ENCODE measurements at regions not wholly inside any gene's neighbourhood (a gene's known extent, or its start where the extent isn't known, plus 50 kb on each side); places are given as distances from the start of the nearest gene placed in this dataset.

DNA sequence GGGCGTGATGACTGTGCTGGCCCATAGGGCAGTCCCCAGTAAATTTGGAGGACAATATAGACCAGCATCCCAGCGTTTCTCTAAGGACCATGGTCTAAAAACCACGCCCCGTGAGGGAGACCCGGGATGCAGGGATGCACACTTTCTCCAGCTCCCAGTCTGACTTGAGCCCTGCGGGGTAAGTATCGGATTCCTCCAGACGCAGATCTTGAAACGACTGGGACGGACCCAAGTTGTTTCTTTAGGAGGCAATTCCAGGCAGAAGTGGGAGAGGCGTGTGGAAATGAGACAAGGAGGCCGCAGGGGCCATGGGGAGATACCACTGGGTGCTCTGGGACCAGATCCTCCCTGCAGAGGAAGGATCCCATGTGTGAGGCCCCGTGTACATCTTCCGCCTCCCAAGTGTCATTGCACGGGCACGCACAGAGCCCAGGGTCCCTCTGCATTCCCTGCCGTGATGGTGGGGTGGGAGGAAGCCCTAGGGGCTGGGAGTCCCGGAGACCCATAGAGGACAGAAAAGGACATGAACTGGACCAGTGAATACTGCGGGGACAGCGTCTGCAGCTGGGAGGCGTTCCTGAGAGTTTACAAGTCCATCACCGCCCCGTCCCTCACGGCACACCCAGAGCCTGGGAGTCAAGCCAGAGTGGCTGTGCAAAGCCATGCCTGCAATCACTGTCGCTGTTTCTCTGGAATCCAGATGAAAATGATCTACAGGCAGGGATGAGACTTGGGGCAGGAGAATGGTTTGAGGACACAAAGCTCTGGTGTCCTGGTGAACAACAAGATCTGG lies 522.9 kb downstream of the CDH26 start:
- DNase-seq (ENCODE audit: low read depth), result no peak

DNA sequence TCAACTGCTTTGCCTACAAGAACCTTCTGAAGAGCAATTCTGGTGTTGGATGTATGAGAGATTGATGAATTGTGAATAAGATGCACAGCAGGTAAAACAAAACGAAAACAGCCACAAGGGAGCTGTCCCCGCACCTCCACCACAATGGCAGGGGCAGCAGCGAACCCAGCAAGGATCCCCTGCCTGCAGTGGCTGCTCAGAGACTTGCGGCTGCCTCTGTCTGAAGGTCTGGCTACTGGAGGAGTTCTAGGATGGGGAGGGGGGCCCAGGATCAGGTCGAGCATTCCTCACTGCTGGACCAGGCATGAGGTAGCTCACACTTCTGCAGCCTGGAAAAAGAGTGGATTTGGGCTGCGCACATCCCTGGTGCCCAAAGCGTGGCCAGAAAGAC lies 523.5 kb downstream of the CDH26 start:
- DNase-seq (ENCODE audit: low read depth), result no peak

DNA sequence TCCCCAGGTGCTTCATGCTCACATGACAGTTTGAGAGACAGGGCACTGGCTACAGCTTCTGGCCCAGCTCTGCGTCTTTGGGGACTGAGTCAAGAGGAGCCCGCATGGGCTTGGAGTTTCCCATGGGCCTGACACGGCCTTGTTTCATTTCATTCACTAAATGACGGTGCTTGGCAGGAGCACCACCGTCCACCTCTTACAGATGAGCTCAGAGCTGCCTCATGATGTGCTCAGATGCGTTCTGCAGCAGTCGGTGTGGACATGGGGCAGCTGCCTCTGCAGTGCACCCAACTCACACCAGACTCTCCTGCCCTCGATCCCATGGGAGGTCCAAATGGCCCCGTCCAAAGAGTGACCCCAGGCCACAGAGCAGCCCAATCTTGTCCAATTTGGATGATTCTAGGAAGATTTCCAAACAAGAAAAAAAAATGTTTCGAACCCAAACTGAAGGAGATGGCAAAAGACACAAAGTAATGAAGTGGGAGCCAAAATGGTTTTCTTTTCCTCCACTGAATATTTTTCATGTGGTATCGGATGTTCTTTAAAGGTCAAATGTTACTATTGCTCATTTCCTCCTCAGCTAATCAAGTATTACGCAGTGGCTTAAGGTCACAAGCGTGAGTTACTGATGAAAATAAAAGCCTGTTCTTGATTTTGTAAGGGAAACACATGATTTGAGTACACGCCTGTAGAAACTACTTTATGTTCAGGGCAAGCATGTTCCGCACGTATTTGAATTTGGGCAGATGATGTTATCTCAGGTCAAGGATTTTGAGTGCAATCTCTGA lies 524.2 kb downstream of the CDH26 start:
- DNase-seq (ENCODE audit: low read depth), result no peak

DNA sequence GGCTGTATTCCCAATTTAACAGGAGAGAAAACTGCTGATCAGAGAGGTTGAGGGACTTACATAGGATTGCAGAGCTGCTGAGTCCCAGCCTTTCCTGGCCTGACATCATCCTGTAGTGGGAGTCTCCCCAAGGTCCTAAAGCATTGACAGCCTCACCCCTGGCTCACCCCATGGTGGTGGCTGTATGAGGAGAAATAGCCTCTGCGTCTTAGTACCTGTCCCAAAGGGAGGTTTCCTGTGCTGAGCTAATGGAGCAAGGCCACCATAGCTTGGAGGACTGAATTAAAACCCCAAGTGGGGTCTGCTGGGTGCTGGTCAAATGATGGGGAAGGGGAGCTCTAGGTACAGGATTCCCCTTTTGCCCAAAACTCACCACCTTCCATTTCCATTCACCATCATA lies 525.1 kb downstream of the CDH26 start:
- no peak for DNase-seq (ENCODE audit: low read depth)

DNA sequence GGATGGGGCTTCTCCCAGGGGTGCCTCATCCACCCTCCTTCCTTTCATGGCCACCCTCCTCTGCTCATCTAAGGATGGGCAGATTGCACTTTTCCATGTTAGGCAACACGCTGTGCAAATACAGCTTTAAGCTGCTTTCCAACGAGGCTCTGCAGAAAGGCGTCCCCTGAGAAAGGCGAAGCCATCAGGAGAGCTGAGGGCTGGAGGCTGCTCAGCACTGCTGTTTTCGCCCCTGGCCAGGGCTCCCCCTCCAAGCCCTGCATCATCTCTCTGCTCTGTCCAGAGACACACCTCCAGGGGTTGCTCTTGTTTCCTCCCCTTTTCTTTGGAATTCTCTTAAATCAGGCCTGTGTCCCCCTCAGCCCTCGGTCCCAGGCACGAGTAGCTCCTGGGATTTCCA lies 526.1 kb downstream of the CDH26 start:
- no peak for DNase-seq (ENCODE audit: low read depth)

DNA sequence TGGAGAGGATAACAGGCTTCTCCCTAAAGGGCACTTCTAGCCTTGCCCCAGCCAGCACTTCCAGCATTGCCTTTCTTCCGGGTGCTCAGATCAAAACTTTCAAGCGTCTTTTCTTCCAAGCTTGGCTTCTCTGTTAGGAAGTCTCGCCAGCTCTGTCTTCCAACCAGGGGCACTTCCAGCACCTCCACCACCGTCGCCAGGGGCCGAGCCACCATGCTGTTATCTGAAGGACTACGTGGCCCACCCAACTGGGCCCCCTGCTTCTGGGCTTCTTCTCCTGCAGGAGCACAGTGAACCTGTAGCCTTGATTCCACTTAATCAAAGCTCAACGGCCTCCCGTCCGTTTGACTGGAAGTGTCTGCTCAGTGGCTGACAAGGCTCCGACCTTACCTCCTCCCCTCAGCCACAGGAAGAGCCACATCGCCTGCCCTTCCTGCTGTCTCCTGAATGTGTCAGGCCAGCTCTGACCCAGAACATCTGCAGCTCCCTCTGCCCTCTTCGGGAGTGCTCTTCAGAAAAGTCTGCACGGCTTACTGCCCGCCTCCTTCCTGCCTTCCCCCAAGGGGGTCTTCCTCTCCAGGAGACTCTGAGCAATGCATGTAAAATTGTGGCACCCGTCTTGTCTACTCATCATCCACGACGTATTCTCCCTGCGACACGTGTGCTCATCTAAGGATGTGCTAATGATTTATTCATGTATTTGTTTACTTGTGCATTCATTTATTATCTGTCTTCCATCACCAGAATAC lies 527.0 kb downstream of the CDH26 start:
- no peak for DNase-seq (ENCODE audit: low read depth)

DNA sequence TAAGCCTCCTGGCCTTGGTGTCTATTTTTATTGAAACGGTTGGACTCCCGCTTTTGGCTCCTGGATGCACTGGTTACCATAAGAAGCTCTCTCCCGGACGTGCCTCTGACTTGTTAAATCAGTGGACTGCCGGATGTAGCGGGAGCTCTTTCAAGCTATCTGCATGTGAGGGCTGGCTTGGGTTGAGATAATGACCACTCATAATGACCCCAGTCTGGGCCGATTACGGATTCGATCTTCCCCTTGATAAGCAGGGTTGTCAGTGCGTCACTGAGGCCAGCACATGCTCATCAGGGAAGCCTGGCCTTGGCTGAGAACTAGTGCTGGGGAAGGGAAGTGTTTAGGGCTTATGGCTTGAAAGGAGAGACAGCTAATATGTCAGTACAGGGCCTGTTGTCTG lies 528.1 kb downstream of the CDH26 start:
- DNase-seq (ENCODE audit: low read depth), result no peak

DNA sequence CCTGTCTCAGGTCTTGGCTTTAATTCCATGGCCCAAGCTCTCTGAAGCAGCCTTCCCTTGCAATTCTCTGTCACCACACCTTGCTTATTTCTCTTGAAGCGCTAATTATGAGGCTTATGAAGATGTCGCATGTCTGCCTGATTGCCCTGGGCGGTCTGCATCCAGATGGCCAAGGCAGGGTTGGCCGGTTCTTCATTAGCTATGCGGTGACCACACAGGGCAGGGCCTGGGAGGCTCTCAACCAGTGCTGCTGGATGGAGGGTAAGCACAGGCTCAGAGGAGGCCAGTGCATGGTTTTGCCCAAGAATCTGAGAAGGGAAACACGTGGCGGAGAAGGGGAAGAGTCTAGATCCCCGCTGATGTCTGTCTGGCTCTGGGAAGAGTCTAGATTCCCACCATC lies 528.7 kb downstream of the CDH26 start:
- no peak for DNase-seq (ENCODE audit: low read depth)

DNA sequence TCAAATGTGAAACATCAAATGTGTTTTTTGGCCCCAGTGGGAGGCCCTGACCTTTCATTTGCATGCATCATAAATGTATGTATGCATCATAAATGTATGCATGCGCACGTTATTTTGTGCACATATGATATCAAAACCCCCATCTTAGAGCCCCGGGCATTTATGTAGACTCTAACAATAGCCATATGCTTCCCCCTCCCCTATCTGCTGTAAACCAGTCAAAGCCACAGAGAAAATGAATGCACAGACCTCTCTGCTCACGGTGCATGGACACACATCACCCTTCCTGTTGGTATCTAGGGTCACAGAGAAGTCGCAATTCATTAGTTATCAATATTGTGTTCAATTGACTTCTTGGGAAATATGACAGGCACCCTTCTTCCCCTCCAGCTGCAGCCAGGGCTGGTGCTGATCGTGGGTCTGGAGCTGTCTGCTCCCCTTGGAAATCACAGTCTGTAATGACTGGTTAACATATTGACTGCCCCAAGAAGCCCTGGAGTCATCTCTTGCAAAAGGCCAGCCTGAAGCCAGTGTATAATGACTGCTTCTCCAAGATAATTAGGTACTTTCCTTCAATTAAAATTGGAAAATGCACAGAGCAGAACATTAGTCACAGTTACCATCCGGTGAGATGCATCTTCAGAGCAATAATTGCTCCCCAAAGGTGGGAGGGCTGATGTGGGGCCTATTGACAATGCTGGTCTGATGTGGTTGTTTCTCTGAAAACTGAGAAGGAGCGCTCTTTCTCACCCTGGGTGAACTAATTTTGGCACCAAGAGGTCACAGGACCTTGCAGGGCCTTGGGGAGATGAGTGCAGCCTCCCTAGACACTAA lies 532.2 kb downstream of the CDH26 start:
- DNase-seq (ENCODE audit: low read depth), result no peak

DNA sequence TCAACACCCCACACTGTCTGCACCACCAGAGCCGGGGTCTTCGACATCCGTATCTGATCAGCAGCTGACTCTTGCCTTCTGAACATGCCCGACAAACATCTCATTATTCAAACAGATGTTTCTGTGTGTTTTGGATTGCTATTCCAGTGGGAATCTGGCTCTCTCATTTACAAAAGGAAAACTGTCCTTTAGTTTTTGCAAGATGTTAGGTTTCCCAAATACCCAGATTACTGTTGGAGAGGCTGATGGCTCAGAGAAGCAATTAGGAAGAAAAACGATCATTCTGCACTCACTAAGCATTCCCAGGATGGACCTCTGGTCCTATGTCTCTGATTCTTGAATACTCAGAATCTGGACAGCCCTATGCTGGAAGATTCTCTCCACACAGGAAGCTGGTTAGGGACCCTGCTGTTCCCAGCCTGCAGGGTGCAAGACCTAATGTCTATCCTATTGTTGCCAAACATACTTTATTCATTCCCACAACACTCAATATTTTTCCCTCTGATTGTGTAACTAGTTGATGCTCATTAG lies 532.9 kb downstream of the CDH26 start:
- no peak for DNase-seq (ENCODE audit: low read depth)

DNA sequence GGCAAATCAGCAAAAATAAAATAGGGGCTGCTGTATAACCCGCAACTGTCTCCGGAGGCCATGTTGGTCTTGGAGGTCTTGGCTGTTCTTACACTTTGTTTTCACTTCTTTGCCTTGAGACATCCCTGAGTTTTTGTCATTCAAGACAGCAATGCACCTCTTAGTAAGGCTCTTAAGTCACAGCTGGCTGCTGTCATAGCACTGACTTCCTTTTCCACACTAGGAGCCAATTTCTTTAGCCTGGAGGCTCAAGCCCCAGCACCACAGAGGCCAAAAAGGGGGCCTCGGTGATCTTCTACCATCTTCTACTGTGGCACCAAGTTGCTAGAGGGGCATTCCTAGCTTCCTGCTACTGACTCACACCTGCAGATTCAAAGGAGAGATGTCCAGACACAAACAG lies 536.3 kb downstream of the CDH26 start:
- DNase-seq (ENCODE audit: low read depth), result no peak

DNA sequence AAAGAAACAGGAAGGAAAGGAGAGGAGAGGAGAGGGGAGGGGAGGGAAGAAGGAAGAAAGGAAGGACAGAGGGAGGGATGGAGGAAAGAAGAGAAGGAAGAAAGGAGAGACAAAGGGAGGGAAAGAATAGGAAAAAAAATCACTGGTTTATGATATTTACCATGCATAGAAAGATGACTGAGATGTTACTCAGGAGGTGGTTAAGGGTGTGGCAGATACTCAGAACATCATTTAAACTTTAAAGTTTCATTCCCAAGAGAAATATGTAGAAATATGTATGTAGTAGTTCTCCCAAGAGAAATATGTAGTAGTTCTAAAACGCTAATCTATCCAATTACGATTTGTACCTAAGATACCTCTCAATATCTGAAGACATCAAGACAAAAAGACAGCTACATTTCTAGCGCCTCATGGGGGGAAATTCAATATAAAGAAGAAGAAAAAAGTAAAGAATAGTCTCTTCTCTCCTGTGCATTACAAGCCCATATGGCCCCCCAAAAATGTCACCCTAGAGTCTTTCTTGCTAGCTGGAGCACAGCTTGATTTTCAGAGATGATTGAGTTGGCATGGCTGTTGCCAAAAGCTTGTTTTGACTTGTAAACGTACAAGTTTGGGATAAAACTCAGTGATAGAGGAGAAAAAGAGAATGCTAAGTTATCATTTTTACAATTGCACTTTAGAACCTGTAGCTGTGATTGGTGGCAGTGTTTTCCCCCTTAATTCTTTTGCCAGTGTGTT lies 539.2 kb downstream of the CDH26 start:
- DNase-seq (ENCODE audit: low read depth), result no peak

DNA sequence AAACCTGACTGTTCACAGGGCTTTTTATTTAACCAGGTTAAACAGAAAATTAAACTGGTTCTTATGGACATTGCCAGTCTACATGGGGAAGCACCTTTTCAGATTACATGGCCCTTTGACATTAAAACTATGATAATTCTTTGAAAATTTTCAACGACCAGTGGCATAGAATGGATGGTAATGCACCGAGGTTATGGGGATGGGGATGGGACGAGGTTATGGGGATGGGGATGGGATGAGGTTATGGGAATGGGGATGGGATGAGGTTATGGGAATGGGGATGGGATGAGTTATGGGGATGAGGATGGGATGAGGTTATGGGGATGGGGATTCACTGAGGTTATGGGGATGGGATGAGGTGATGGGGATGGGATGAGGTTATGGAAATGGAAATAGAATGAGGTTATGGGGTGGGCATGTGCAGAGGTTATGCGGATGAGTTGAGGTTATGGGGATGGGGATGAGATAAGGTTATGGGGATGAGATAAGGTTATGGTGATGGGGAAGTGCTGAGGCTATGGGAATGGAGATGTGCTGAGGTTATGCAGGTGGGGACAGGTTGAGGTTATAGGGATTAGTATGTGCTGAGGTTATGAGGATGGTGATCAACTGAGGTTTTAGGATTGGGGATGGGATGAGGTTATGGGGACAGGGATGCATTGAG lies 541.9 kb downstream of the CDH26 start:
- DNase-seq (ENCODE audit: low read depth), result no peak

DNA sequence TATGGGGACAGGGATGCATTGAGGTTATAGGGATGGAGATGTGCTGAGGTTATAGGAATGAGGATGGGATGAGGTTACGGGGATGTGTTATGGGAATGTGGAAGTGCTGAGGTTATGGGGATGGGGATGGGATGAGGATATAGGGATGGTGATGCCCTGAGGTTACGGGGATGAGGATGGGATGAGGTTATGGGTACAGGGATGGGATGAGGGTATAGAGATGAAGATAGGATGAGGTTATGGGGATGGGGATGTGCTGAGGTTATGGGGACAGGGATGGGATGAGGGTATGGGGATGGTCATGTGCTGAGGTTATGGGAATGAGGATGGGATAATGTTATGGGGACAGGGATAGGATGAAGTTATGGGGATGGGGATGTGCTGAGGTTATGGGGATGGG lies 542.8 kb downstream of the CDH26 start:
- no peak for DNase-seq (ENCODE audit: low read depth)

DNA sequence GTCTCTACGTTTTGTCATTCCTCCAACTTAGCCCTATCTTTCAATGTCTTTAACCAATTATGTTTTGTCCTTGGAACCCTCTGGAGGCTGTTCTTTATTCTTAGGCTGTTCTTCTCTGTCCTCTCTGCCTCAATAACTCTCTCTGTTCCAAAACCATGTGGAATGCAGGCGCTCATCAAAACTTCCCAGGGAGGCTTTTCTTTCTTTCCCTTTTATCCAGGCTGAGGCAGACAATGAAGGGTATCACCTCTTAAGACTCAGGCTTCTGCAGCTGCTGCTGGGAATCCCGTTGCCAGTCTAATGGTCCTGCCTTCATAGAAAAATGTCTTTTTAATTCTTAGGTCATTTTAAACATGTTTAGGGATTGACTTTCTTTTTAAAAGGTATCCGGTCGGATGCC lies 544.7 kb downstream of the CDH26 start:
- DNase-seq (ENCODE audit: low read depth), result no peak

DNA sequence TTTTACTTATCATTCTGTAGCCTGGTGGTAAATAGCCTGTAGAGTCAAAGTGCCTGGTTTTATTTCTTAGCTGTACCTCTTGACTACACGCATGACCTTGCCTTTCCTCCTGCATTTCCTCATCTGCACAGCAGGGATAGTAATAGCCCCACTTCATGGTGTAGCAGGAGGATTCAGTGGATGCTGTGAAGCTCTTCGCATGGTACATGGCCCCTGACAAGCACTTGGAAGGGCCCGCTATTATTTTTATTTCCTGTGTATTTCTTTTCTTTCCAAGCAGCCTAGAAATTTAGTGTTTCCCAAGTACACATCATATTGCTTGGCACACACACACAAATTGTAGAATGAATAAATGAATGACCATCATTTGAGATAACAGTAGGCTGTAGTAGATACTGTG lies 547.2 kb downstream of the CDH26 start:
- no peak for DNase-seq (ENCODE audit: low read depth)

DNA sequence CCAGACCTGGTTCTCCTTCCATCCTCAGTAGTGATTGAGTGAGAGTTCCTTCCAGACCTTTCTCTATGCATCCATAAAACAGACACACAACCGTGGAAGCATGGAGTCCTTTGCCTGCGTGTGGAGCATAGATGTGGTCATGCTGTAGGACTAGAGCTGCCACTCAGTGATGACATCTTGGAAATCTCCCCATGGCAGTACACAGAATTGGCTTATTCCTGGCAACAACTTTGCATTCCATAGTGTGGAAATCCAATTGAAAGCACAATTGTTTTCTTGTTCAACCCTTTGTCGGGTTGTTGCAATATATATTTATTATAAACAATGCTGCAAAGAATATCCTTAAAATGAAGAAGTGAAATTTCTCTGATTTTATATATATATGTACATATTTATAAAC lies 547.8 kb downstream of the CDH26 start:
- no peak for DNase-seq (ENCODE audit: low read depth)

DNA sequence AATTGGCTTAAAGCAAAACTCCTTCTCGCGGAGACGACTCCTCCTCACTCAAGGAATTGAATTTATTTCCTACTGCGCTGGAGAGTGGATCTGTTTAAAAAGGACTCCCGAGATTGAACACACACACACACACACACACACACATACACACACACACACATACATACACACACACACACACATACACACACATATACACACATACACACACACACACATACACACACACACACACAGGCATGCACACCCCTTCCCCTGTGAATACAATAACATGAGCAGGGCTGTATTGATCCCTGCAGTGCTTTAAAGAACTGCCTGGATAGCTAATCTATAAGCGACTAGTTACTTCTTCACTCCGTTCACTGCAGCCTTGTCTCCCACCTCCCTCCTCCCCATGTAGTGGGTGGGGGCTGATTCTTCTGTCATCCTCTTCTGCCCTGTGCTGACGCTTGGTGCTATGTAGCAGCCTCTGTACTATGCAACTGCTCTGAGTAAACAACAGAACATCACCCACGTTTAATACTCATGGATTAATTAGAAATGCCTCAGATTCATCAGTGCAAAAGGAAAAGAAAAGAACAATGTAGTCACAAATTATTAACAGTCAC lies 549.0 kb downstream of the CDH26 start:
- DNase-seq (ENCODE audit: low read depth), result no peak

DNA sequence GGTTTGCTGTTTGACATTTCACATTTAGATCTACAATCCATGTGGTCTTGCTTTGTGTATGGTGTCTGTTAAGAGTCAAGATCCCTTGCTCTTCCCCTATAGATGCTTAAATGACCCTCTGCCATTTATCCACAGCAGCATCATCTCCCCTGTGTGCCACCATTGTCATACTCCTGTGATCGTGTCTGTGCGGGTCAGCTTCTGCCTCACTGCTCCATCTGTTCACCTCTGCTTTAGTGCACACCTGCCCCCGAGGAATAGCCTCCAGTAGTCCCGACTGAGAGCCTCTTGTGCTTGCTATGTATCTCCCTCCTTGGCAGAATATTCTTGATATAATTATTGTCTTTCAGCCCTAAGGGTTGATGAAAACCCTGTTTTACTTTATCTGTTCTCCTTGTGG lies 551.2 kb downstream of the CDH26 start:
- DNase-seq (ENCODE audit: low read depth), result no peak

DNA sequence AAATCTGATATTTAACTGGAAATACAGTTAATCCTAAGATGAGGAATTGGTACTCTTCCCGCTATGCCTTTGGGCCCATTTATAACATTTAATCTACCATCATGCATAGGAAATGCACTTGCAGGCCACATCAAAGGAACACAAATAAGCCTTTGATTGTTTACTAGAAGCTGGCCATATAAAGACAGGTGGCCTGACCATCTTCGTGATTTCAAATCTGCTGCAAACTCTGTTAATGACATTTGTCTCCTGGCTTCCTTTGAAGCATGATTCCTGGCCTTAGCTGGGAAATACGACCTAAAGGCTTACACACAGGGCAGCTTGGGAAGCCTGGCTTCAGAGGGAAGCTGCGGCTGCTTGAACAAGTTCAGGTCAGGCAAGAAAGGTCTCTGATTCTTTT lies 552.1 kb downstream of the CDH26 start:
- no peak for DNase-seq (ENCODE audit: low read depth)

Data from T follicular helper cell (primary cell).